ENCODE measurements at regions not wholly inside any gene's neighbourhood (a gene's known extent, or its start where the extent isn't known, plus 50 kb on each side); places are given as distances from the start of the nearest gene placed in this dataset.

DNA sequence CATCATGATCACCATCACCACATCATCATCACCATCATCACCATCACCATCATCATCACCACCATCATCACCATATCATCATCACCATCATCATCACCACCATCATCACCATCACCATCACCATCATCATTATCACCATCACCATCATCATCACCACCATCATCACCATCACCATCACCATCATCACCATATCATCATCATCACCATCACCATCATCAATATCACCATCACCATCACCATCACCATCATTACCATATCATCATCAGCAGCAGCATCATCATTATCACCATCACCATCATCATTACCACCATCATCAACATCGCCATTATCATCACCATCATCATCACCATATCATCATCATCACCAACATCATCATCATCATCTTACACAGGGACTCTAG, 351.1 kb downstream of the MIAT start:
- DNase-seq (ENCODE audit: low read depth), result no peak

- no peak for DNase-seq (ENCODE audit: low read depth)
Observed at GRCh38 chr22:27011133-27011532, 353.7 kb downstream of the MIAT start.

- DNase-seq (ENCODE audit: low read depth), result no peak
Observed at GRCh38 chr22:27011717-27012116, 354.3 kb downstream of the MIAT start.

DNA sequence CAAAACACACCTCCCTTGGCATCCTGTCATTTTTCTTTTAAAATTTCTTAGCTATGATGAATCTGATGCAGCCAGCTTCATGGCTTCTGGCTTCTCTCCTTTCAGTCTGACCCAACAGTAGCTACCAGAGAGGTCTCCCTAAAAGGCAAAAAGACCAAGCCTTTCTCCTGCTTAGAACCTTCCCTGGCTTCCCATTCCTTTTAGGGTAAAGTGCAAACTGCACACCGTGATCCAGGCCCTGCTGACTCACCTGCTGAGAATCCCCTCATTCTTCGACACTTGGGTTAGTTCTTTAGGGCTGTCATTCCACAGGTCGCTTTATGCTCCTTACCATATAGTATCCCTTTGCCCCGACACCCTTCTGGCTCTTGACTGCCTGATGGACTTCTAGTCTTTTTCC, 362.4 kb downstream of the MIAT start:
- no peak for DNase-seq (ENCODE audit: low read depth)

GRCh38 chr22:27022274-27022895, 365.0 kb downstream of the MIAT start:
- DNase-seq (ENCODE audit: low read depth), result no peak

DNA sequence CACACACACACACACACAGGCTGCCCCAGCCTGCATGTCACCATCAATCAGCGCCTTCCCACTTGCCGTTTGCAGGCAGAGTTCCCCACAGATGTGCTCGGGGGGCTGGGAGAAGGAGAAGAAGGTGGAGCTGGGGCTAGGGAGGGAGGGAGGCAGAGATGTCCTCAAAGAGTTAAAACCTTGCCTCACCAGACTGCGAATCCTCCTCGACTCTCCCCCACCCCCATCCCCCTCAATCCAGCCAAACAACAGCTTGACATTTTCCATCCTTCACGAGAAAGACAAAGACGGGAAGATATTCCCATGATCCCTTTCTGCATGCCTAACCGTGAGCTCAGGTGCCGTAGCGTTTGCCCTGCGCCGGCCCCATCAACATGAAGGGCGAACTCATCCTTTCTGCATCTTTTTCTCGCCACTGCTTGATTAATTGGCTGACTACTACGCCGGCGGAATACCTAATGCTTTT, 365.5 kb downstream of the MIAT start:
- DNase-seq (ENCODE audit: low read depth), result no peak

GRCh38 chr22:27023591-27023990, 366.2 kb downstream of the MIAT start:
- no peak for DNase-seq (ENCODE audit: low read depth)

- no peak for DNase-seq (ENCODE audit: low read depth)
Observed at GRCh38 chr22:27024982-27025381, 367.6 kb downstream of the MIAT start.

GRCh38 chr22:27028093-27028492, 370.7 kb downstream of the MIAT start:
- no peak for DNase-seq (ENCODE audit: low read depth)

DNA sequence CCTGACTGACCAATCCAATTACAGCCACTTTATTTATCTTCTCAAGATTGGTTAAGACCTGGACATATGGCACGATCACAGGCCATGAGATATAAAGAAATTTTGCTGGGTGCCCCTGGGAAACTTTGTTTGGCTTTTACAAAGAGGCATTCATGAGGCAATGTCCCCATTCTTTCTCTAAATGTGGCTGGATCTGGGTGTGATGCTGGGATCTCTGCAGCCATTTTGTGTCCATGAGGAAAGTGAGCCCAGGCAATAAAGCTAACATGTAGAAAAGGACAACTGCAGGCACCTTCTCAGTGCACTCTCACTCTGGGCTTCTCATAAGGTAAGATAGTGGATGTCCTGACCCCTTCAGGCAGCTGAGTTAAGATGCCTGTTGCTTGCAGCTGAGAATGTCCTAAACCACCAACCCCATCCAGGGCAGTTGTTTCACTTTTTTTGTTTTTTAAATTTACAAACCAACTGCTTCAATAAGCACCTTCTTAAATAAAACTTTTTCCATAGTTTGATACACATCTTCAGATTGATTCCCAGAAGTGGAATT, 372.3 kb downstream of the MIAT start:
- DNase-seq (ENCODE audit: low read depth), result no peak

DNA sequence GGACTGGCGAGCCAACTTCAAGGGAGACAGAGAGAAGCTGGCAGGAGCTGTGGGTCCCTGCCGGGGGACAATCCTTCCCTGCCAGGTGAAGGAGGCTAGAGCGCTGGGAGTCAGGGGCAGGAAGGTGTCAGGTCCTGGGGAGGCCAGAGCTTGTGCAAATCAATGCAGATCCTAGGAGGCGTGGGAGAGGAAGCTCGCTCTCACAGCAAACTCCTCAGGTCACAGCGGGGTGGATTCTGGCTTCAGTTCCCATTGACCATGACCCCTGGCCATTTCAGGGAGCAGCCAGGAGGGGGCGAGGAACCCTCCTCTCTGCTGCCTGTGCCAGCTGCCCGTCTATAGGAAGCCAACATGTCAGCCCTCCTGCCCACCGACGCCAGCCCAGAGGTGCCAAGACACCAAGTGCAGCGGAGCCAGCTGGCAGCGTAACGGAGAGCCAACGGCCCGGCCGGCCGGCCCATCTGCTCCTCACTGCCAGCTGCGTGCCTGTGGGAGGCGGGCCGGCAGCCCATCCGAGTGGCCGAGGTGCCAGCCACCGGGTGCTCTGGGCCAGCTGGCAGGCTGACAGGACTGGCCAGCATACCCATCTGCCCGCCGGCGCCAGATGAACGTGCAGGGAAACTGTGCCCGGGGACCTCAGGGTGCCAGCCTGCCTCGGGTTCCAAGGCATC, 374.8 kb downstream of the MIAT start:
- DNase-seq (ENCODE audit: low read depth), result no peak

GRCh38 chr22:27041745-27042310, 384.4 kb downstream of the MIAT start:
- DNase-seq (ENCODE audit: low read depth), result no peak

DNA sequence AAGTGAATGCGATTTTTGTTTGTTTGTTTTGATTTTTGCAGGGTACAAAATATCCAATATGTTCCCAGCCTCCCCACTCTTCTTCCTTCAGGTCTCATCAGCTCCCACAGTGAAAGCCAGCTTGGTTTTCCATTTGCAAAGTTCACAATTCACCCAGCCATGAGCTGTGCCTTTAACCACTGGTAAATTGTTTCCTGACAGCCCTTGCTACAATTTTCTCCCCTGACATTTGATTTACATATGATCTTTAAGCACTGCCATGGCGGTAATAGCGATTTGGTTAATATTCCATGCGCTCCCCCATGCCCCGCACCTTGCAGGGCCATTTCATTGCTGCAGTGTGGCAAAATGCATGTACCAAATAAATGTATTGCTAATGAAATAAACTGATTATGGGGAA, 385.9 kb downstream of the MIAT start:
- no peak for DNase-seq (ENCODE audit: low read depth)

DNA sequence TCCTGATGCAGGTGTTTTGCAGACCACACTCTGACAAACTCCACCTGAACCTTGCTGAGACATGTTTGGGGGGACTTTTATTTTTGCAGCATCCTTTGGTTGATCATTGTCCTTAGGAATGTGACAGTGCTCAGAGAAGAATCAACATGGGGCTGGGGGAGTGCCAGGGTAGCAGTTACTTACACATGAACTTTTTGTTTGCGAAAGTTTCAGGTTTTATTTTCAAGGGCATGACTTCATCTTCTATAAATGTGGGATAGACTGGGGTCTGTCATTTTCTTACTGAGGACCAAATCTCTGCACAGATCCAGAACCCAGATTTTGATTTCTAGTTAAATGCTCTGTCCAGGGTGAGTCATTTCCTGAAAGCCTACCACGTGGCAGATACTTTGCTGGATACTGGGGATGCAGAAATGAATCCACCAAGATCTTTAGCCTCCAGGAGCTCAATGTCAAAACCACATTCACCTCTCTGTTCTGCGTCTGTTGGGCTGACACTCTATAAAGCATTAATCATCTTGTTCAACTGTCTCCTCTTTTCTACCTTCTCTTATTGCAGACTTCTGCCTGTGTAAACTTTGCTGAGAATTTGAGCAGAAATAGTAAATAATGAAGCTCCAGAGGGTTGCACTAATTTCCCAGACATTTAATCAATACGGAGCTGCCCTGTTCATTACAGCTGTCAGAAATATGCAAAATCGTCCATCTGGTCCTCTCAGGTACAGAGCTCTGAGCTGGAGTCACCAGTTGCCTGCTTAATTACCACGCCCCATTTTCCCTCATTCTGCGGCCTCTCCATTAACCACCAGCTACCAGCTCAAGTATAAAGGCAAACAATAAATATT, 387.9 kb downstream of the MIAT start:
- DNase-seq (ENCODE audit: low read depth), result no peak

GRCh38 chr22:27046086-27046485, 388.7 kb downstream of the MIAT start:
- DNase-seq (ENCODE audit: low read depth), result no peak

DNA sequence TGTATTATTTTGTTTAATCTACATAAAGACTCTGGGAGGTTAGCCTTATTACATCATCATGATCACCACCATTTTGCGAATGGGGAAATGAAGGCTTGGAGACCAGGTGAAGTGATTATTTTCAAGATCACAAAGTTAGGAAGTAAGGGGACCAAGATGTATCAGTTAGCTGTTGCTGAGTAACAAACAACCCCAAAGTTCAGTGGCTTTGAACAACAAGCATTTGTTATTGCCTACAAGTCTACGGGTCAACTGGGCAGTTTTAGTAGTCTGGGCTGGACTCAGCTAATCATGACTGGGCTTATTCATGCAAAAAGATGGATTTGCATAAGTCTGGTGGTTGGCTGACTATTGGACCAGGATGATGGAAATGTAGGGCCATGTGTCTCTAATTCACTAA, 389.2 kb downstream of the MIAT start:
- DNase-seq (ENCODE audit: low read depth), result no peak

DNA sequence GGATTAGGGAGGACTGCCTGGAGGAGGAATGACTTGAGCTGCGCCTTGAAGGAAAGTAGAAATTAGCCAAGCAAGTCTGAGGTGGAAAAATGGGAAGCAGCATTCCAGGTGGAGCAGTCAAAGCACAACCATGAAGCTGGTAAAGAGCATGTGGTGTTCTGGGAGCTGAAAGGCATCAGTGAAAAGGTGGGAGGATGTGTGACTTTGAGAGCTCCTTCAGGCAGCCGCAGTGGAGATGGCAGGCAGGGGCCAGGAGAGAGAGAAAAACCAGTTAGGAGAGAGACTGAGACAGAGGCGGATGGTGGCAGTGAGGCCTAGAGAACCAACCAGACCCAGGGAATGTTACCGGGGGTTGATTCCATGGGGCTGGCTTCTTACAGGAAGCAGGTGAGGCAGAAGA, 393.4 kb downstream of the MIAT start:
- no peak for DNase-seq (ENCODE audit: low read depth)

DNA sequence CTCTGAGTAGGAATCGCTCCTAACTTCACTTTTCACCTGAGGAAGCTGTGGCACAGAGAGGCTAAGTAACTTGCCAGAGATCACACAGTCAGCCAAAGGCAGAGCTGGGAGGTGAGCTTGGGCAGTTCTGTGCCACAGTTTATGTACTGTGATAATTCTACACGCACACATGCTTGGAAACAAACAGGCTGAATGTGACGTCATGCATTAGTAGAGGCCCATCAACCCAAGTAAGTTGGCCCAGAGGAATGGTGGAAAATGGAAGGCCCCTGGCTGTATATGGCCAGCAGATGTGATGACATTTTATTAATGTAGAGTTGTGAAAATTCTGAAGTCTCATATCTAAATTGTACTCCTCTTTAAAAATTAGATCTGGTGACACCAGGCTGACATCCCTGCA, 394.0 kb downstream of the MIAT start:
- DNase-seq (ENCODE audit: low read depth), result no peak

DNA sequence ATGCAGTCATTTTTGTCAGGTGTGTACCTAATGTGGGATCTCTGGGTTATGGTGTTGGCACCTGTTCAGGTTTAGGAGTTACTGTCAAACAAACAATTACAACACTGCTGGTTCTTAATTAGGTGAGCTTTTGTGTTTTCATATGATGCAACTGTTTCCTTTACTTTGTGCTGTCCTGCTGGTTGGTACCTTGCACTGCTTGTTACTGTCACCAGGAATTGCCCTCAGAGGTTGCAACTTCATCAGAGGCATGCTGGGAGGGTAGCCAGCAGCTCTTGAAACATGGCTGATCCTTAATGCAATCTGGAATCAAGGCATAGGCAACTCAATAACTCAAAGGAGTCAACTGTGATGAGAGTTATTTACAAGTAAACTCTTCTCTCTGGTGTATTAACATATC, 400.3 kb downstream of the MIAT start:
- no peak for DNase-seq (ENCODE audit: low read depth)

- no peak for DNase-seq (ENCODE audit: low read depth)
Observed at GRCh38 chr22:27060190-27060589, 402.8 kb downstream of the MIAT start.

GRCh38 chr22:27062910-27063309, 405.5 kb downstream of the MIAT start:
- no peak for DNase-seq (ENCODE audit: low read depth)

GRCh38 chr22:27063406-27063805, 406.0 kb downstream of the MIAT start:
- DNase-seq (ENCODE audit: low read depth), result no peak

Measured in T follicular helper cell (primary cell).